ENCODE measurements at regions not wholly inside any gene's neighbourhood (a gene's known extent, or its start where the extent isn't known, plus 50 kb on each side); places are given as distances from the start of the nearest gene placed in this dataset.
"Not testable (repeated sequence)": the region's sequence is repeated elsewhere in the genome, so short reads cannot be mapped to it uniquely, and the experiment has no call there.

DNA sequence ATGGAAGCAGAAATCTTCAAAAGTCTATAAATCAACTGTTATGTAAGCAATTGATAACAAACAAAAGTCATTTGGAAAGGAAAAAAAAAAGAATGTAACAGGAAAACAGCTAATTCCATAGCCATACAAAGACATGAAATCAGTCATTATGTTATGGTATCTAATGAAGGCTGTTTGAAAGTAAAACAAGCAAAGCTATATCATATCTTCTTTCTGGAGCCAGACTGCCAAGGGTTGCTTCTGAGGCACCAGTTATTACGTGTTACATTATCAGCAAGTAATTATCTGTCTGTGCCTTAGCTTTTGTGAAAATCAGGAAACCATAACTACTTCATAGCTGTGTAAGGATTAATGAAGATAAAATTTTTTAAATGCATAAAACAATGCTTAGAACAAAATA, 480.2 kb downstream of the FAT4 start:
- H3K9me3 ChIP-seq, result no peaks in the 10 kb centered on the region
- H3K4me2 ChIP-seq, result no peak overlapping the region
- no peaks in the 10 kb centered on the region for H3K27me3 ChIP-seq
- no peak for TF ChIP-seq Cebpa-rat (IDR thresholded peaks at IDR 0.05)
- H4K20me1 ChIP-seq, result no peaks in the 10 kb centered on the region
- no peaks in the 10 kb centered on the region for H3K36me3 ChIP-seq
- no peak overlapping the region for H3K27ac ChIP-seq
- no peak overlapping the region for H3K4me3 ChIP-seq
- no peaks in the 10 kb centered on the region for H3K4me1 ChIP-seq
- H3K9ac ChIP-seq, result no peak overlapping the region

DNA sequence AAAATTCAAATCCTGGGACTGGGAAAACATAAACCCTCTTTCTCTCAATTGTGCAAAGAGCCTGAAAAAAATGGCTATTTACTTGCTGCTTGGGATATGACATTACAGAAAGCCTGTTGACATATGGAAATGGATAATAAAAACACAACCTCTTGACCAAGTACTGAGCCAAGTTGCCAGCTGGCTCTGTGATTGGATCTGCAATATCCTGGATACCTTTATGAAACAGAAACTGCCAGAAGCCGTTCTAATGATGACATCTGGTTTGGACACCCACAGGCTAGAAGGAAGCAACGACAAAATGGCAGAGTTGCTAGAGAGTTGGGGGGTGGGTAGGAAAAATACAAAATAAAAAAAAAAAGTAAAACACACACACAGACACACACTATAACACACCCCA, 481.4 kb downstream of the FAT4 start:
- H3K27me3 ChIP-seq, result no peaks in the 10 kb centered on the region
- H3K4me3 ChIP-seq, result no peak overlapping the region
- TF ChIP-seq Cebpa-rat (IDR thresholded peaks at IDR 0.05), result no peak
- no peak overlapping the region for H3K27ac ChIP-seq
- H3K4me2 ChIP-seq, result no peak overlapping the region
- H4K20me1 ChIP-seq, result no peaks in the 10 kb centered on the region
- no peak overlapping the region for H3K9ac ChIP-seq
- no peaks in the 10 kb centered on the region for H3K36me3 ChIP-seq
- no peaks in the 10 kb centered on the region for H3K9me3 ChIP-seq
- no peaks in the 10 kb centered on the region for H3K4me1 ChIP-seq

DNA sequence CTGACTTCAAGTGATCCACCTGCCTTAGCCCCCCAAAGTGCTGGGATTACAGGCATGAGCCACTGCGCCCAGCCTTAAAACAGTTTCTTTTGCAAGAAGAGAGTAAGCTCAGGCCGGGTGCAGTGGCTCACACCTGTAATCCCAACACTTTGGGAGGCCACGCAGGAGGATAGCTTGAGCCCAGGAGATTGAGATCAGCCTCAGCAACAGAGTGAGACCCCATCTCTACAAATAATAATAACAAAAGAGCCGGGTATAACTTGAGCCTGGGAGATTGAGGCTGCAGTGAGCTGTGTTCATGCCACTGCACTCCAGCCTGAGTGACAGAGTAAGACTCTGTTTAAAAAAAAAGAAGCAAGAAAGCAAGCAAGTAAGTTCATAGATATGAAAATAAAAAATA, 482.9 kb downstream of the FAT4 start:
- not testable (repeated sequence) for H3K4me2 ChIP-seq, H4K20me1 ChIP-seq, H3K27ac ChIP-seq, H3K9ac ChIP-seq, H3K4me1 ChIP-seq, H3K4me3 ChIP-seq, H3K9me3 ChIP-seq, H3K27me3 ChIP-seq, H3K36me3 ChIP-seq

DNA sequence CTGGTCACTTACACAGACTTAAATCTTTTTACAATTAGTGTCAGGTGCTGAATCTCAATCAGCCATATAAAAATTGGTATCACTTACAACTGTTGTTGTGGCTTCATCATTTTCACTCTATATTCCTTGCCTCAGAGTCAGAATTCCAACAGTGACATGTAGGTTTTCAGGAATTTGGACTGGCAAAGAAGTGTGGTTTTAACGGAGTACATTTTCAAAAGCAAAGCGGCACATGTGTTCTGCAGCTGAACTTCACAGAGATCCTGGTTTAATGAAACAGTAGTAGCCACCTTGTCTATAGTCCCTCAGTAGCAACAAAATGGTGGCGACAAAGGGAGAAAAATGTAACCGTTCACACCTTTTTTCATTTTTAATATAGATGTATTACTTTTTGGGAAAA, 486.6 kb downstream of the FAT4 start:
- Histone ChIP-seq H3K9me3 (no peaks in the 10 kb centered on the region), H3K4me3 (no peak overlapping the region), H4K20me1 (no peaks in the 10 kb centered on the region), H3K4me2 (no peak overlapping the region), H3K36me3 (no peaks in the 10 kb centered on the region), H3K27me3 (no peaks in the 10 kb centered on the region), H3K9ac (no peak overlapping the region), H3K27ac (no peak overlapping the region), H3K4me1 (no peaks in the 10 kb centered on the region)
- no peak for TF ChIP-seq Cebpa-rat (IDR thresholded peaks at IDR 0.05)

DNA sequence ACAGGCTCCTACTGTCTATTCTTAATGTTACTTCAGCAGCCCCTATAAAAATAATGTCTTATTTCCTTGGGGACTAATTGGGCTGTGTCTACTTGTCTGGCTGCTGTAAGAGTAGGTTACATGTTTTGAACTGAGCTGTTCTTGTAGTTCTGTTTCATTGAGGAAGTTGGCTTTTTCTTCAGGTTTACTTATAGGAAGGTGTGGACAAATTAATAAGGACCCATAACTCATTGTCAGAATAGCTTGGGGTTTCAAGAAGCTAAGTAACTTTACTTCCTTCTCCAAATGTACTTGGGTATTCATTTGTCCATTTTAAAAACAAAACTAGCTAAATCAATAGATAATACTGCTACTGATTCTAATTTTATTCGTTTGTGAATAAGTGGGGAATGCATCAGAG, 487.2 kb downstream of the FAT4 start:
- no peaks in the 10 kb centered on the region for H3K4me1 ChIP-seq
- H4K20me1 ChIP-seq, result no peaks in the 10 kb centered on the region
- no peak overlapping the region for H3K27ac ChIP-seq
- no peaks in the 10 kb centered on the region for H3K27me3 ChIP-seq
- no peak for TF ChIP-seq Cebpa-rat (IDR thresholded peaks at IDR 0.05)
- no peak overlapping the region for H3K4me2 ChIP-seq
- H3K9me3 ChIP-seq, result no peaks in the 10 kb centered on the region
- no peak overlapping the region for H3K4me3 ChIP-seq
- H3K9ac ChIP-seq, result no peak overlapping the region
- H3K36me3 ChIP-seq, result no peaks in the 10 kb centered on the region

DNA sequence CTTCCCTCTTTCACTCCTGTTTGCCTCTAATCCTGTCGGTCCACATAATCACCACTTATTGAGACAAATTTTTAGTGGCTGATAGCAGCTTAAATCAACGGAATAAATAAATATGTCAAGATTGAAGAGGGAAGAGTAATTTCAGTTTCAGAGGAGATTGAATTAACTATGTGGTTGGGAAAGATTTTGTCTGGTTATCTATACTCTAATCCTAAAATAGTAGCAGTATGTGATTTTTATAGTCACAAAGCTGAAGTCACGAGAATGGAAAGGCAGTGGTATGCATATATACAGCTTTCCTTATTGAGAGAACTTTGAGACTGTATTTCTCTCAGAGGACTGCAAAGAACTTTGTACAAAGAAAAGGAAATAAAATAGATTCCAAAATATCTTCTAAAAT, 493.3 kb downstream of the FAT4 start:
- Histone ChIP-seq H4K20me1 (no peaks in the 10 kb centered on the region), H3K9me3 (no peaks in the 10 kb centered on the region), H3K9ac (no peak overlapping the region), H3K4me2 (no peak overlapping the region), H3K4me1 (no peaks in the 10 kb centered on the region), H3K36me3 (no peaks in the 10 kb centered on the region), H3K27me3 (no peaks in the 10 kb centered on the region), H3K4me3 (no peak overlapping the region), H3K27ac (no peak overlapping the region)
- TF ChIP-seq Cebpa-rat (IDR thresholded peaks at IDR 0.05), result no peak

DNA sequence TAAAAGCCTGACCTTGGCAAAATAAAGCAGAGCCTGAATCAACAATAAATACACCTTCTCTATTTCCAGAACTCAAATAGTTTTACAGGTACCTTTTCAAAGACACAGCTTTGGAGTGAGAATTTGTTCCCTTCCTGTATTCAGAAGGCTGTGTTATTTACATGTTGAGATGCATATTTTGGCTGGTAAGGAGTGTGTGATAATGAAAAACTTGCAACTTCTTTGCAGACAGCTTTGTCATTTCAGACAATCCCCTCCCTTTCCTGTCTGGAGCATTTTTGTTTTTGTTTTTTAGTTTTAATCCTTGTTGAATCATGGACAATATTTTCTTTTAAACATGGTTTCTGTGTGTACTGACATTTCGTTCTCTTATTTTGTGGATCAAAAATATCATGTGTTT, 493.8 kb downstream of the FAT4 start:
- H3K27ac ChIP-seq, result no peak overlapping the region
- no peak for TF ChIP-seq Cebpa-rat (IDR thresholded peaks at IDR 0.05)
- no peak overlapping the region for H3K4me2 ChIP-seq
- H3K9me3 ChIP-seq, result no peaks in the 10 kb centered on the region
- H3K27me3 ChIP-seq, result no peaks in the 10 kb centered on the region
- H3K9ac ChIP-seq, result no peak overlapping the region
- no peak overlapping the region for H3K4me3 ChIP-seq
- no peaks in the 10 kb centered on the region for H4K20me1 ChIP-seq
- no peaks in the 10 kb centered on the region for H3K4me1 ChIP-seq
- H3K36me3 ChIP-seq, result no peaks in the 10 kb centered on the region

DNA sequence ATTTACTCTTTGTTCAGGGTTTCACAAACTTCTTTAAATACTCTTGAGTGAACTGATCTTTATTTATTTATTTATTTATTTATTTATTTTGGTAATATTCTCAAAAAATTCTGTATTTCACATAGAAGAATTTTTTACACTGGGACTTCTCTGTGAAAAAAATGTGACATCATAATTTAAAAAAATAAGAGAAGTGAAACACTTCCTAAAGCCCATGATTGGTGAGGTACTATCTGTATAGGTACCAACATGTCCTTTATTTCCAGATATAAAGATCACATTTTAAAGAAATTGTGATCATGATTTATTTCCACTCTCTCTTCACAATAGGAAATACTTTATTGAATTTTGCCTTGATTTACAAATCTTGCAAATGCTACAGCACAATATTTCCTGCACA, 497.1 kb downstream of the FAT4 start:
- Histone ChIP-seq H3K9me3 (no peaks in the 10 kb centered on the region), H3K9ac (no peak overlapping the region), H3K4me3 (no peak overlapping the region), H4K20me1 (no peaks in the 10 kb centered on the region), H3K4me2 (no peak overlapping the region), H3K27ac (no peak overlapping the region), H3K4me1 (no peaks in the 10 kb centered on the region), H3K27me3 (no peaks in the 10 kb centered on the region), H3K36me3 (no peaks in the 10 kb centered on the region)
- no peak for TF ChIP-seq Cebpa-rat (IDR thresholded peaks at IDR 0.05)

DNA sequence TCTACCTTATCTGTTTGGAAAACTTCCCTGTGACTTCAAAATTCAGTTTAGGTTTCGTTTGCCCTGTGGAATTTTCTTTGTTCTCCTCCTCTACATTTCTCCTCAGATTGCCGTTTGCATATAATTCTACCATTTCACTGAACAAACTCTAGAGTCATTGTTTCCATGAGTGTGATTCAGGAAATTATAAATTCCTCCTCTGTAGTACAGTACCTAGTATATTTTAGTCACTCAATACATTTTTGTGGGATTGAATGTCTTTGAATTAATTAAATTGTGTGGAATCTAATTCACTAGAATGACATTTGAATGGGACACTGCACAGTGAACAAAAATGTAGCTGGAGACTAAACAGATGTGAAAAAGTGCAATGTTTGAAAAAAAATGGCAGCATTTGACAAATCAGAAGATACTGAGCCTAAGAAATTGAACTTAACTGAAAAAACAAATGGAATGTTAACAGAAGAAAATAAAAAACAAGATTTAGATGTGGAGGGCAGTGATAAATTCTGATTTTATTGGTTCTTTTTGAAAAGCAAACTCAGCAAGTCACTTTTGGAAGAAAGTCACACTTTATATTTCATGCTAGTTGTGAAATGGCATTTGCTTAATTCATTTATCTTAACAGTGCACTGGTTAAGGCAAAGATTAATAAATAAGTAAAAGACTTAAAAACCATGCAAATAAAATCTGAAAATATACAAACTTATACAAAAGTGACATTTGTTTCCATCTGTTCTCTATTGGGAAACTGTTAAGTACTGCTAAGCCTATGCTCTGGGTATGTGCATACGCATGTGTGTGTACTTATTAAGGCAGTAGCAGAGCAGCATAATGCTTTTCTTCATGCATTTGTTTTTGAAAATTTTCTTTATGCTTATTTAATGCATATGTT, 512.3 kb downstream of the FAT4 start:
- Histone ChIP-seq H3K27ac (no peak overlapping the region), H3K36me3 (no peaks in the 10 kb centered on the region), H3K4me3 (no peak overlapping the region), H3K9me3 (no peaks in the 10 kb centered on the region), H3K9ac (no peak overlapping the region), H4K20me1 (no peaks in the 10 kb centered on the region), H3K27me3 (no peaks in the 10 kb centered on the region), H3K4me1 (no peaks in the 10 kb centered on the region), H3K4me2 (no peak overlapping the region)
- no peak for TF ChIP-seq Cebpa-rat (IDR thresholded peaks at IDR 0.05)

DNA sequence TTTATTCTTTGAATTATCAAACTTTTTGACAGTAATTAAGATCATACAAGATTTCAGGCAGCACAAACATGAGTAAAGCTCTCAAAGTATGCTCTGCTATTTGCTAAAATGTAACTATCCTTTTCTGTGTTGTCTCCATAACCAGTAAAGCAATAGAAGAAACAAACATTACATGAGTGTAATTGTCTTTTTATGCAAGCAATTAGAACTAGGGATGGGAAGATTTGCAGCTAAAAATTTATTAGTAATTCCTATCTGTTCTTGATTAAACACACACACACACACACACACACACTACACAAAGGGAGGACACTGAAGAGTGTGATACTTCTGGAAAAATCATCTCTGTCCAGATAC, 512.9 kb downstream of the FAT4 start:
- Histone ChIP-seq H3K9me3 (no peaks in the 10 kb centered on the region), H4K20me1 (no peaks in the 10 kb centered on the region), H3K27me3 (no peaks in the 10 kb centered on the region), H3K9ac (no peak overlapping the region), H3K4me2 (no peak overlapping the region), H3K36me3 (no peaks in the 10 kb centered on the region), H3K4me1 (no peaks in the 10 kb centered on the region), H3K4me3 (no peak overlapping the region), H3K27ac (no peak overlapping the region)
- no peak for TF ChIP-seq Cebpa-rat (IDR thresholded peaks at IDR 0.05)

DNA sequence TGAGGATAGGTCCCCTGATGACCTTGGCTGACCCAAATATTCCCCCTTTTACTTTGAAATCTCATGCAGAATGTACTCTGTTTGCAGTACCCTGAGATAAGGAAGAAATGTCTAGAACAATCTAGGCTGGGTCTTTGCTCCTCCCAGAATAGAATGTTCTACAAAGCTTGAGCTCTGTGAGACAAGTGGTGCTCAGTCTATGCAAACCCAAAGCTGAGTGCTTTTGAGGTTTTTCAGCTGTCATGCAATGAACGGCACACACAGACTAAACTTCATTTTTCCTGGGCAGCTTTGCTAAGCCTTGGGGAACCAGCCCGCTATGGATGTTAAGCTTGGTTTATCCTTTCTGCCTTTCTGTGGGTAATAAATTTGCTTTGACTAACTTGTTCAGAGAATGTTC, 513.6 kb downstream of the FAT4 start:
- no peak overlapping the region for H3K4me3 ChIP-seq
- no peaks in the 10 kb centered on the region for H3K9me3 ChIP-seq
- no peak overlapping the region for H3K4me2 ChIP-seq
- H3K4me1 ChIP-seq, result no peaks in the 10 kb centered on the region
- H3K36me3 ChIP-seq, result no peaks in the 10 kb centered on the region
- no peak for TF ChIP-seq Cebpa-rat (IDR thresholded peaks at IDR 0.05)
- H3K9ac ChIP-seq, result no peak overlapping the region
- no peaks in the 10 kb centered on the region for H4K20me1 ChIP-seq
- H3K27me3 ChIP-seq, result no peaks in the 10 kb centered on the region
- H3K27ac ChIP-seq, result no peak overlapping the region

Data from BLaER1 (cell line).